GM12875 (cell line): ENCODE measurements at regions not wholly inside any gene's neighbourhood (a gene's known extent, or its start where the extent isn't known, plus 50 kb on each side); places are given as distances from the start of the nearest gene placed in this dataset.
A peak's percentile ranks its signal among the peaks of the same experiment; 100 is the strongest.

Source experiments
- H3K4me3 ChIP-seq: one replicate; pipeline ENCODE4 v1.5.1; 2011; ENCODE audit warnings: low read depth, low read length, control low read depth
- CTCF ChIP-seq: IDR thresholded peaks from 2 replicates; pipeline ENCODE4 v1.5.1; 2011; ENCODE audit warnings: low read depth, mild to moderate bottlenecking, control low read depth, inconsistent platforms, low read length, moderate library complexity, borderline replicate concordance; ENCODE audit not compliant: insufficient read depth

DNA sequence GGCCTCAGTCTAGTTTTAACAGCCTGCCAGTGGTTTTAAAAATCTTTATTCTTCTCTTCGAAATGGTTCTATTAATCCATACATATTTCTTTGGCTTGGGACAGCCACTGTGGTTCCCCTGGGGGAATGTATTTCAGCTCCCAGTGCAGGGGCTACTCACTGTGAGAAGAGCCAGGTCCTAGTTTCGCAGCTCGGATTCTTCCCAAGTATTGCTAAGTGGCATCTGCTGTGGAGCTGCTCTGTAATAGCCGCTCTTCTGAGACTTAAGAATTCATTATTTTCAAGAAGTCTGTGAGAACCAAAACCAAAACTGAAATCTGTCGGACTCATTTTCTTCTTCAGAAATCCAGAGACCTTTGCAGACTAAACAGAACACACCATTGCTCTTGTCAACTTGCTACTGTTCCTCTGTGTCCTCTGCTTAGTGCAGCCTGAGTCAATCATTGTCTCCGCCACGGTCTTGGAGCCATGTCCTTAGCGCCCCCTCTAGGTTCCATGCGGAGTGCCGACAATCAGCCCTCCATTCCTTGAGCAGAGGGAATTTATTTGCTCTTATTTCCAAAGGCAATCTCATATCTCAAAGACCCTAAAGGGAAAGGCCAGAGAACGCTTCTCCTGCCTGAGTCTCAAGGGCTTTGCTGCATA lies 478.2 kb downstream of the SPATA31D1 start:
- no peak overlapping the region for H3K4me3 ChIP-seq
- TF ChIP-seq CTCF, result 0 out of 2 replicates have a peak, but pooled peaks have one; percentile 2

DNA sequence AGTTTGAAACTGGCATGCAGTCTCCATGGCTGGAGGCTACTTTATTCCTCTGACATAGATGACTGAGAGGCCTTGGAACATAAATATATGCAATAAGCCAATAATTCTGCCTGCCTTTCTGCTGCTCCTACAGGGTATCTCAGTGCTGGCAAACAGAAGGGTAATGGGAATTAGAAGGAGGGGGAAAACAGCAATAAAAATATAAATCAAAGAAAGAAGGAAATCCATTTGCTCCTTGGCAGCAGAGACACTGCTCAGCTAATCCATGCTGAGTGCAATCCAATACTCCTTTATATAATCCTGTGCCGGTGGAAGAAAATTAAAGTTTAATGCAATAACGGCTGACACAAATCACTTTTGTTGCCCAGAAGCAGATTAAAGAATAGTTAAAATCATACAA lies 478.9 kb downstream of the SPATA31D1 start:
- TF ChIP-seq CTCF, result no peak
- no peak overlapping the region for H3K4me3 ChIP-seq

GRCh38 chr9:82474235-82474634 lies 485.7 kb downstream of the SPATA31D1 start:
- no peak overlapping the region for H3K4me3 ChIP-seq
- no peak for TF ChIP-seq CTCF

DNA sequence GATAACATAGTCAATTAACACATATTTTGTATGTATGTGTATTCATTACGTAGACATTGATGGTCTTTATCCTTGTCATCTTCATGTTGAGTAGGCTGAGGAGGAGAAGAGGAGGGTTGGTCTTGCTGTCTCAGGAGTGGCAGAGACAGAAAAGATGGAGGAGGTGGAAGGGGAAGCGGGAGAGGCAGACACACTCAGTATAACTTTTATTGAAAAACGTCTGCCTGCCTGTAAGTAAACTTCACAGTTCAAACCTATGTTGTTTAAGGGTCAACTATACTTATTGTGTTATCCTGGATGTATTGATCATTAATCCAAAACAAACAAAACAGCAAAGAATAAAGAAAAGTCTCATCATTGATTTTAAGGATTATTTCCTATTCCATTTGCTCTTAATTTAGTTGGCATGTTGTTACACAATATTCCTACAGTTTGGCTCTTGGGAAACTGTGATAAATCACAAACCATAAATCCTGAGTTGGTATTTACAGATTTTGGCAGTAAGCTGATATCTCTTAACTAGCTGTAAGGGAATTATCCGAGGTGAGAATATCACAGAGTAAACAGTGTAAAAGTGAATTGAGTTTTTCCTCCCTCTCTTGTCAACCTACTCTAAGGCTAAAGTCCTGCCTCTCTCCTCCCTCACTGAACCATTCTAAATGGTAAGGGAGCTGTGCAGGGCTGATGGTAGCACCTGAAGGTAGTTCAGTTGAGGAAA lies 487.2 kb downstream of the SPATA31D1 start:
- no peak for TF ChIP-seq CTCF
- H3K4me3 ChIP-seq, result no peak overlapping the region

GRCh38 chr9:82480921-82481320 lies 492.3 kb downstream of the SPATA31D1 start:
- no peak for TF ChIP-seq CTCF
- H3K4me3 ChIP-seq, result no peak overlapping the region

DNA sequence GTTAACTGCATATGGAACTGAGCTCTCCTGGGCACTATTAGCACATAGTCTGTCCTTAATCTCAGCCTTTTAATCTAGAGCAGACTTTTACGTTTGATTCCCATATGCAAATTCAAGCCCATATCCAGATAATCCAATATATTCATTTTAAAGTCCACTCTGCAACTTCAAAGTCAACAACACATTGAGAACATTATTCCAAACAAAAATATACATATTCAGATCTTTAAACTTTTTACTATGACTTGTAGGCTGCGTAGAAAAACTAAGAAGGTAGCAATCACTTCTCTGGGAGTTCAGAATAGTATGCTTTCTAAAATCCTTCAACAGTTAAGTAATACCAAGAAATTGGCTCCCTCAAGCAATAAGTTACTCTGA lies 499.4 kb downstream of the SPATA31D1 start:
- no peak overlapping the region for H3K4me3 ChIP-seq
- TF ChIP-seq CTCF, result no peak
